ENCODE measurements at regions not wholly inside any gene's neighbourhood (a gene's known extent, or its start where the extent isn't known, plus 50 kb on each side); places are given as distances from the start of the nearest gene placed in this dataset.
"Not testable (repeated sequence)": the region's sequence is repeated elsewhere in the genome, so short reads cannot be mapped to it uniquely, and the experiment has no call there.

- Histone ChIP-seq H3K27ac (ENCODE audit: low read length) (no peak overlapping the region), H3K9ac (ENCODE audit: low read length) (no peak overlapping the region), H3K4me3 (ENCODE audit: low read length) (no peak overlapping the region), H3K27me3 (ENCODE audit: control insufficient read depth, insufficient read depth, low read length) (no peaks in the 10 kb centered on the region), H3K9me3 (ENCODE audit: control insufficient read depth, low read depth, low read length) (no peaks in the 10 kb centered on the region), H3K36me3 (ENCODE audit: control insufficient read depth, low read depth, low read length) (no peaks in the 10 kb centered on the region), H3K4me1 (ENCODE audit: control insufficient read depth, low read depth, low read length) (no peaks in the 10 kb centered on the region)
Measured at GRCh38 chr2:166727095-166727494, 161.2 kb upstream of the XIRP2 start.

DNA sequence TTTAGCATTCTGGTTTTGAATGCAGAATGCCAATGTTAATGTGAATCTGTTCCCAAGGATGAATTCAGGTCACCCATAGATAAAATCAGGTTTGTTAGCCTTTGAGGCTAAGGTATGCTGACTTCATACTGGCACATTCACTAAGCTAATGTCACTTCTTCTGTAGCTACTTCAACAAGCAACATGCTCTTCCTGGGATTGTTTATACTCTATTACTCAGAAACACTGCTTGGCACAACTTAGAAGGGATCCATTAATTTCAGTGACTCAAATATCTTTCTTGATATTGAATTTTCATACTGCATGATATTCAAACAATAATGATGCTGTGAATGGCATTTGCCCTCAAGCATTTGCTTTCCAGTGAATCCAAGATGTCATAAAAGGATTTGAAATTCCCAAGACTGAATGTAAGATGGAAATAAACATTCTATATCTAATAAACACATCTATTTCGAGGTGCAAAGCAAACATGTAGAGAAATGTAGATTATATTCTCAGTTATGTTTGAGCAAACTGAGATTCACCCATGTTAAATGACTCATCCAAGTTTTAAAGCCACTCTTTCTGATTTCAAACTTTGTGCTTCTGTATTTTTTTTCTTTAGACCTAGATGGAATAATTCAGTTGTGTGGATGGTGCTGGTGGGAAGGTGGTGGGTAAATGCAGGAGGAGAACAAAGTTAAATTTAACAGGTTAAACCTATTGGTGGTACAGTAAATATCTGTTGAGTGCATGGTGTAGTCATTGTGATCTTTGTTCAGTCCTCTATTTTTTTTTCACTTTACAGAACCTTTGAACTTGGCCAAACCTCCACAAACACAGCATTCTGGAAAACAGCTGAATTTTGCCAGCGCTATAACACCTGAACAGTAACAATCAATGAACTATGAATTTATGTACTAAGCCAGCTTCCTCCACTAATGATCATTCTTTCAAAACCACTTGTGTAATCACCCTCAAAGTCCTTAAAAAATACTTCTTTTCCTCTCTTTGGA, 162.1 kb upstream of the XIRP2 start:
- Histone ChIP-seq H3K9me3 (ENCODE audit: control insufficient read depth, low read depth, low read length) (no peaks in the 10 kb centered on the region), H3K4me1 (ENCODE audit: control insufficient read depth, low read depth, low read length) (no peaks in the 10 kb centered on the region), H3K4me3 (ENCODE audit: low read length) (no peak overlapping the region), H3K36me3 (ENCODE audit: control insufficient read depth, low read depth, low read length) (no peaks in the 10 kb centered on the region), H3K27me3 (ENCODE audit: control insufficient read depth, insufficient read depth, low read length) (no peaks in the 10 kb centered on the region), H3K27ac (ENCODE audit: low read length) (no peak overlapping the region), H3K9ac (ENCODE audit: low read length) (no peak overlapping the region)

DNA sequence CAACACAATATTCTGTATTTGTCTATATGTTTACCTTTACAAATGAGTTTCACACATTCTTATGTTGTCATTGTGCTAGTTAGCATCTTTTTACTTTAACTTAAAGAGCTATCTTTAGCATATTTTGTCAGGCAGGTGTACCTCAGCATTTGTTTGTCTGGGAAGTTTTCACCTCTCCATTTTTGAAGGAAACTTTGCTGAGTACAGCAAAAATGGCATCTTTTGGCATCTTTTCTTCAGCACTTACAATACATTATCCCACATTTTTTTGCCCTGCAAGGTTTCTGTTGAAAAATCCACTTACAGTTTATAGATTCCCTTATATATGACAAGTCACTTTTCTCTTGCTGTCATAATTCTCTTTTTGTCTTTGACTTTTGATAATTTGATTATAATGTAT, 171.3 kb upstream of the XIRP2 start:
- no peak overlapping the region for H3K27ac ChIP-seq (ENCODE audit: low read length)
- no peaks in the 10 kb centered on the region for H3K9me3 ChIP-seq (ENCODE audit: control insufficient read depth, low read depth, low read length)
- H3K4me1 ChIP-seq (ENCODE audit: control insufficient read depth, low read depth, low read length): no peaks in the 10 kb centered on the region
- no peak overlapping the region for H3K9ac ChIP-seq (ENCODE audit: low read length)
- no peaks in the 10 kb centered on the region for H3K36me3 ChIP-seq (ENCODE audit: control insufficient read depth, low read depth, low read length)
- no peak overlapping the region for H3K4me3 ChIP-seq (ENCODE audit: low read length)
- no peaks in the 10 kb centered on the region for H3K27me3 ChIP-seq (ENCODE audit: control insufficient read depth, insufficient read depth, low read length)

- Histone ChIP-seq H3K36me3 (ENCODE audit: control insufficient read depth, low read depth, low read length) (no peaks in the 10 kb centered on the region), H3K27me3 (ENCODE audit: control insufficient read depth, insufficient read depth, low read length) (no peaks in the 10 kb centered on the region), H3K27ac (ENCODE audit: low read length) (no peak overlapping the region), H3K4me1 (ENCODE audit: control insufficient read depth, low read depth, low read length) (no peaks in the 10 kb centered on the region), H3K4me3 (ENCODE audit: low read length) (no peak overlapping the region), H3K9ac (ENCODE audit: low read length) (no peak overlapping the region), H3K9me3 (ENCODE audit: control insufficient read depth, low read depth, low read length) (no peaks in the 10 kb centered on the region)
Measured at GRCh38 chr2:166700079-166700478, 188.2 kb upstream of the XIRP2 start.

- H3K36me3 ChIP-seq (ENCODE audit: control insufficient read depth, low read depth, low read length): no peaks in the 10 kb centered on the region
- no peaks in the 10 kb centered on the region for H3K9me3 ChIP-seq (ENCODE audit: control insufficient read depth, low read depth, low read length)
- H3K9ac ChIP-seq (ENCODE audit: low read length): no peak overlapping the region
- no peaks in the 10 kb centered on the region for H3K27me3 ChIP-seq (ENCODE audit: control insufficient read depth, insufficient read depth, low read length)
- H3K27ac ChIP-seq (ENCODE audit: low read length): no peak overlapping the region
- no peak overlapping the region for H3K4me3 ChIP-seq (ENCODE audit: low read length)
- H3K4me1 ChIP-seq (ENCODE audit: control insufficient read depth, low read depth, low read length): no peaks in the 10 kb centered on the region
Measured at GRCh38 chr2:166695154-166695553, 193.1 kb upstream of the XIRP2 start.

DNA sequence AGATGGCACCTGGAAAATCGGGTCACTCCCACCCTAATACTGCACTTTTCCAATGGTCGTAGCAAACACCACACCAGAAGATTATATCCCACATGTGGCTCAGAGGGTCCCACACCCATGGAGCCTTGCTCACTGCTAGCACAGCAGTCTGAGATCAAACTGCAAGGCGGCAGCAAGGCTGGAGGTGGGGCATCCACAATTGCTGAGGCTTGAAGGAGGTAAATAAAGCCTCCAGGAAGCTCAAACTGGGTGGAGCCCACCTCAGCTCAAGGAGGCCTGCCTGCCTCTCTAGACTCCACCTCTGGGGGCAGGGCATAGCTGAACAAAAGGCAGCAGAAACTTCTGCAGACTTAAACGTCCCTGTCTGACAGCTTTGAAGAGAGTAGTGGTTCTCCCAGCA, 192.0 kb upstream of the SCN7A start:
- not testable (repeated sequence) for H3K9ac ChIP-seq (ENCODE audit: low read length); H3K27me3 ChIP-seq (ENCODE audit: control insufficient read depth, insufficient read depth, low read length); H3K27ac ChIP-seq (ENCODE audit: low read length); H3K4me1 ChIP-seq (ENCODE audit: control insufficient read depth, low read depth, low read length); H3K9me3 ChIP-seq (ENCODE audit: control insufficient read depth, low read depth, low read length); H3K4me3 ChIP-seq (ENCODE audit: low read length); H3K36me3 ChIP-seq (ENCODE audit: control insufficient read depth, low read depth, low read length)

- Histone ChIP-seq H3K27me3 (ENCODE audit: control insufficient read depth, insufficient read depth, low read length) (no peaks in the 10 kb centered on the region), H3K4me3 (ENCODE audit: low read length) (no peak overlapping the region), H3K4me1 (ENCODE audit: control insufficient read depth, low read depth, low read length) (no peaks in the 10 kb centered on the region), H3K9me3 (ENCODE audit: control insufficient read depth, low read depth, low read length) (no peaks in the 10 kb centered on the region), H3K36me3 (ENCODE audit: control insufficient read depth, low read depth, low read length) (no peaks in the 10 kb centered on the region), H3K27ac (ENCODE audit: low read length) (no peak overlapping the region), H3K9ac (ENCODE audit: low read length) (no peak overlapping the region)
Measured at GRCh38 chr2:166677996-166678395, 183.9 kb upstream of the SCN7A start.

GRCh38 chr2:166676716-166677115, 182.7 kb upstream of the SCN7A start:
- Histone ChIP-seq H3K9ac (ENCODE audit: low read length) (no peak overlapping the region), H3K9me3 (ENCODE audit: control insufficient read depth, low read depth, low read length) (no peaks in the 10 kb centered on the region), H3K27me3 (ENCODE audit: control insufficient read depth, insufficient read depth, low read length) (no peaks in the 10 kb centered on the region), H3K36me3 (ENCODE audit: control insufficient read depth, low read depth, low read length) (no peaks in the 10 kb centered on the region), H3K4me3 (ENCODE audit: low read length) (no peak overlapping the region), H3K4me1 (ENCODE audit: control insufficient read depth, low read depth, low read length) (no peaks in the 10 kb centered on the region), H3K27ac (ENCODE audit: low read length) (no peak overlapping the region)

DNA sequence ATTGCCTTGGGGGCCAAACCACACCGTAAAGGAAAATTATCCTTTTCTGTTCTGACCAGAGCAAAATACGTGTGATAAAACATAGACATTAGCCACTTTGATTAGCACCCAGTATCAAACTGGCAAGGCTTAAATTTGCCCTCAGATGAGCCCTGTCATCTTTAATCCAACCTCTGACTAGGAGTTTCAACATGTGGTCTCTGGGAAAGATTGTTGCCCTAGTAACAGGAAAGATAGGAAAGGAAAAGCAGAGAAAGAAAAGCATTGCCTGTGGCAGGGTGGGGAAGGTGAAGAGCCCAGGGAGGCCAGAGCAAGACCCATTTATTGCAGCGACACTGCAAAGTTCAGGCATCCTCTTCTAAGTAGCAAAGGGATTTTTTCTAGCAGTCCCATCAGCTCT, 181.5 kb upstream of the SCN7A start:
- no peak overlapping the region for H3K9ac ChIP-seq (ENCODE audit: low read length)
- no peaks in the 10 kb centered on the region for H3K27me3 ChIP-seq (ENCODE audit: control insufficient read depth, insufficient read depth, low read length)
- H3K36me3 ChIP-seq (ENCODE audit: control insufficient read depth, low read depth, low read length): no peaks in the 10 kb centered on the region
- H3K4me3 ChIP-seq (ENCODE audit: low read length): no peak overlapping the region
- no peaks in the 10 kb centered on the region for H3K4me1 ChIP-seq (ENCODE audit: control insufficient read depth, low read depth, low read length)
- H3K9me3 ChIP-seq (ENCODE audit: control insufficient read depth, low read depth, low read length): no peaks in the 10 kb centered on the region
- H3K27ac ChIP-seq (ENCODE audit: low read length): no peak overlapping the region

GRCh38 chr2:166673986-166674385, 179.9 kb upstream of the SCN7A start:
- Histone ChIP-seq H3K36me3 (ENCODE audit: control insufficient read depth, low read depth, low read length) (no peaks in the 10 kb centered on the region), H3K9ac (ENCODE audit: low read length) (no peak overlapping the region), H3K4me3 (ENCODE audit: low read length) (no peak overlapping the region), H3K27me3 (ENCODE audit: control insufficient read depth, insufficient read depth, low read length) (no peaks in the 10 kb centered on the region), H3K27ac (ENCODE audit: low read length) (no peak overlapping the region), H3K4me1 (ENCODE audit: control insufficient read depth, low read depth, low read length) (no peaks in the 10 kb centered on the region), H3K9me3 (ENCODE audit: control insufficient read depth, low read depth, low read length) (no peaks in the 10 kb centered on the region)

- H3K27ac ChIP-seq (ENCODE audit: low read length): no peak overlapping the region
- H3K36me3 ChIP-seq (ENCODE audit: control insufficient read depth, low read depth, low read length): no peaks in the 10 kb centered on the region
- H3K4me3 ChIP-seq (ENCODE audit: low read length): no peak overlapping the region
- H3K9ac ChIP-seq (ENCODE audit: low read length): no peak overlapping the region
- H3K9me3 ChIP-seq (ENCODE audit: control insufficient read depth, low read depth, low read length): no peaks in the 10 kb centered on the region
- H3K27me3 ChIP-seq (ENCODE audit: control insufficient read depth, insufficient read depth, low read length): no peaks in the 10 kb centered on the region
- no peaks in the 10 kb centered on the region for H3K4me1 ChIP-seq (ENCODE audit: control insufficient read depth, low read depth, low read length)
Measured at GRCh38 chr2:166671801-166672200, 177.8 kb upstream of the SCN7A start.

DNA sequence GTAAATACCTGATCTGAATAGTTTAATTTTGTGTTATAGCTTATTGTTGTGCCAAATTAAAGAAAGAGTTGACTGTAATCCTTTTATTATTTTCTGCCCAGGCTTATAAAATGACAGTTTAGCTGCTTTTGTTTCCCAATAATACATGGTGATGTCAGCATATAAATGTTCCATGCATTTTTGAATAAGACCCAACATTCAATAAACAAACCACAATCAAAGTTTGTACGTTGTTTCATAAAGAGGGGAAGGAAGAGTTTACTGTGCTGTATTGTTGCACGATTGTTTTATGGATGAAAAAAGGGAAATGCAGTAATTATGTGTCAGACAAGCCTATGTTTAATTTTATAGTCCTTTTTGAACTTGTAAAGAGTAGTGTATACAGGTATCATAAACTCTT, 177.2 kb upstream of the SCN7A start:
- Histone ChIP-seq H3K9me3 (ENCODE audit: control insufficient read depth, low read depth, low read length) (no peaks in the 10 kb centered on the region), H3K36me3 (ENCODE audit: control insufficient read depth, low read depth, low read length) (no peaks in the 10 kb centered on the region), H3K4me1 (ENCODE audit: control insufficient read depth, low read depth, low read length) (no peaks in the 10 kb centered on the region), H3K27ac (ENCODE audit: low read length) (no peak overlapping the region), H3K9ac (ENCODE audit: low read length) (no peak overlapping the region), H3K27me3 (ENCODE audit: control insufficient read depth, insufficient read depth, low read length) (no peaks in the 10 kb centered on the region), H3K4me3 (ENCODE audit: low read length) (no peak overlapping the region)
